ENCODE measurements at regions not wholly inside any gene's neighbourhood (a gene's known extent, or its start where the extent isn't known, plus 50 kb on each side); places are given as distances from the start of the nearest gene placed in this dataset.
"Not testable (repeated sequence)": the region's sequence is repeated elsewhere in the genome, so short reads cannot be mapped to it uniquely, and the experiment has no call there.

- CTCF ChIA-PET, H3K4me3 Mint-ChIP-seq: not testable (repeated sequence)
These were observed 139.0 kb downstream of the TBC1D2B start for GRCh38 chr15:77938546-77938945.

GRCh38 chr15:77936567-77936966 is 140.9 kb downstream of the TBC1D2B start:
- H3K9me3 Mint-ChIP-seq; H3K9me3 ChIP-seq; H3K27me3 ChIP-seq (replicated peaks in 1 of 2; ENCODE audit: control insufficient read depth in 2 of 2, extremely low read depth in 1 of 2, insufficient read depth in 2 of 2, low read length in 1 of 2); H3K27ac ChIP-seq (ENCODE audit: low read length); H3K36me3 Mint-ChIP-seq; H3K4me3 ChIP-seq (ENCODE audit: control insufficient read depth in 1 of 2, extremely low read depth in 1 of 2, low read length in 1 of 2); H3K4me1 ChIP-seq (ENCODE audit: control insufficient read depth in 1 of 2, extremely low read depth in 1 of 2, insufficient read depth in 2 of 2, low read length in 2 of 2); DNase-seq; H3K27me3 Mint-ChIP-seq; ATAC-seq (replicated peaks in 1 of 4); H3K36me3 ChIP-seq (ENCODE audit: control insufficient read depth in 2 of 2, extremely low read depth in 1 of 2, insufficient read depth in 1 of 2, low read length in 1 of 2); CTCF ChIA-PET; H3K27ac Mint-ChIP-seq; H3K4me3 Mint-ChIP-seq; H3K4me1 Mint-ChIP-seq; POLR2A ChIA-PET: not testable (repeated sequence)

More at GRCh38 chr15:77938546-77938945, 139.0 kb downstream of the TBC1D2B start:
- H3K4me1 Mint-ChIP-seq; POLR2A ChIA-PET; H3K27ac Mint-ChIP-seq; H3K27ac ChIP-seq (ENCODE audit: low read length); H3K27me3 ChIP-seq (replicated peaks in 1 of 2; ENCODE audit: control insufficient read depth in 2 of 2, extremely low read depth in 1 of 2, insufficient read depth in 2 of 2, low read length in 1 of 2); H3K36me3 ChIP-seq (ENCODE audit: control insufficient read depth in 2 of 2, extremely low read depth in 1 of 2, insufficient read depth in 1 of 2, low read length in 1 of 2); H3K4me3 ChIP-seq (ENCODE audit: control insufficient read depth in 1 of 2, extremely low read depth in 1 of 2, low read length in 1 of 2); H3K9me3 ChIP-seq; H3K27me3 Mint-ChIP-seq; ATAC-seq (replicated peaks in 1 of 4); H3K9me3 Mint-ChIP-seq; H3K4me1 ChIP-seq (ENCODE audit: control insufficient read depth in 1 of 2, extremely low read depth in 1 of 2, insufficient read depth in 2 of 2, low read length in 2 of 2); DNase-seq; H3K36me3 Mint-ChIP-seq: not testable (repeated sequence)
- WGBS (ENCODE audit: insufficient coverage), result 87% methylated on average over 4 of the region's 12 CpGs

- H3K27ac Mint-ChIP-seq; H3K27me3 ChIP-seq (replicated peaks in 1 of 2; ENCODE audit: control insufficient read depth in 2 of 2, extremely low read depth in 1 of 2, insufficient read depth in 2 of 2, low read length in 1 of 2); H3K4me1 ChIP-seq (ENCODE audit: control insufficient read depth in 1 of 2, extremely low read depth in 1 of 2, insufficient read depth in 2 of 2, low read length in 2 of 2); H3K27me3 Mint-ChIP-seq; H3K27ac ChIP-seq (ENCODE audit: low read length); POLR2A ChIA-PET; CTCF ChIA-PET; H3K4me3 ChIP-seq (ENCODE audit: control insufficient read depth in 1 of 2, extremely low read depth in 1 of 2, low read length in 1 of 2); H3K9me3 Mint-ChIP-seq; ATAC-seq (replicated peaks in 1 of 4); H3K4me1 Mint-ChIP-seq; DNase-seq; H3K9me3 ChIP-seq; H3K36me3 Mint-ChIP-seq; H3K4me3 Mint-ChIP-seq; H3K36me3 ChIP-seq (ENCODE audit: control insufficient read depth in 2 of 2, extremely low read depth in 1 of 2, insufficient read depth in 1 of 2, low read length in 1 of 2): not testable (repeated sequence)
- 100% methylated on average over 1 of the region's 6 CpGs for WGBS (ENCODE audit: insufficient coverage)
These were observed 143.0 kb downstream of the TBC1D2B start for GRCh38 chr15:77934516-77934915.

GRCh38 chr15:77930907-77931306 is 146.6 kb downstream of the TBC1D2B start:
- no CpG with 5 or more reads among the region's 4 CpGs for WGBS (ENCODE audit: insufficient coverage)
- not testable (repeated sequence) for H3K27ac Mint-ChIP-seq; H3K27me3 Mint-ChIP-seq; ATAC-seq (replicated peaks in 1 of 4); H3K27ac ChIP-seq (ENCODE audit: low read length); H3K4me1 Mint-ChIP-seq; H3K4me3 Mint-ChIP-seq; H3K9me3 Mint-ChIP-seq; H3K27me3 ChIP-seq (replicated peaks in 1 of 2; ENCODE audit: control insufficient read depth in 2 of 2, extremely low read depth in 1 of 2, insufficient read depth in 2 of 2, low read length in 1 of 2); DNase-seq; H3K9me3 ChIP-seq; H3K4me1 ChIP-seq (ENCODE audit: control insufficient read depth in 1 of 2, extremely low read depth in 1 of 2, insufficient read depth in 2 of 2, low read length in 2 of 2); H3K4me3 ChIP-seq (ENCODE audit: control insufficient read depth in 1 of 2, extremely low read depth in 1 of 2, low read length in 1 of 2); H3K36me3 Mint-ChIP-seq; H3K36me3 ChIP-seq (ENCODE audit: control insufficient read depth in 2 of 2, extremely low read depth in 1 of 2, insufficient read depth in 1 of 2, low read length in 1 of 2)
- ChIA-PET CTCF (interaction anchor here (0.6 to 0.7 kb wide), 2 partner anchors 520 to 1883 kb away, joined by 3 read pairs; no protein-coding TSS in a partner anchor), POLR2A (interaction anchor here in 1 of 2 donors (0.7 kb wide), 1 partner anchor 609 kb away, joined by 3 read pairs; no protein-coding TSS in a partner anchor)

GRCh38 chr15:77930490-77930889 is 147.0 kb downstream of the TBC1D2B start:
- POLR2A ChIA-PET, H3K27ac Mint-ChIP-seq: not testable (repeated sequence)
- no CpG with 5 or more reads among the region's 3 CpGs for WGBS (ENCODE audit: insufficient coverage)

GRCh38 chr15:77926789-77927188 is 150.7 kb downstream of the TBC1D2B start:
- H3K27ac Mint-ChIP-seq; H3K4me1 ChIP-seq (ENCODE audit: control insufficient read depth in 1 of 2, extremely low read depth in 1 of 2, insufficient read depth in 2 of 2, low read length in 2 of 2); H3K9me3 Mint-ChIP-seq; DNase-seq; H3K4me3 Mint-ChIP-seq; H3K4me3 ChIP-seq (ENCODE audit: control insufficient read depth in 1 of 2, extremely low read depth in 1 of 2, low read length in 1 of 2); CTCF ChIA-PET; H3K9me3 ChIP-seq; H3K27ac ChIP-seq (ENCODE audit: low read length); H3K4me1 Mint-ChIP-seq; POLR2A ChIA-PET; ATAC-seq (replicated peaks in 1 of 4); H3K36me3 Mint-ChIP-seq; H3K27me3 ChIP-seq (replicated peaks in 1 of 2; ENCODE audit: control insufficient read depth in 2 of 2, extremely low read depth in 1 of 2, insufficient read depth in 2 of 2, low read length in 1 of 2); H3K27me3 Mint-ChIP-seq; H3K36me3 ChIP-seq (ENCODE audit: control insufficient read depth in 2 of 2, extremely low read depth in 1 of 2, insufficient read depth in 1 of 2, low read length in 1 of 2): not testable (repeated sequence)
- WGBS (ENCODE audit: insufficient coverage), result 75% methylated on average over 2 of the region's 11 CpGs

More at GRCh38 chr15:77930490-77930889, 147.0 kb downstream of the TBC1D2B start:
- H3K36me3 ChIP-seq (ENCODE audit: control insufficient read depth in 2 of 2, extremely low read depth in 1 of 2, insufficient read depth in 1 of 2, low read length in 1 of 2); CTCF ChIA-PET; H3K4me3 ChIP-seq (ENCODE audit: control insufficient read depth in 1 of 2, extremely low read depth in 1 of 2, low read length in 1 of 2); H3K9me3 Mint-ChIP-seq; H3K4me3 Mint-ChIP-seq; DNase-seq; ATAC-seq (replicated peaks in 1 of 4); H3K27me3 ChIP-seq (replicated peaks in 1 of 2; ENCODE audit: control insufficient read depth in 2 of 2, extremely low read depth in 1 of 2, insufficient read depth in 2 of 2, low read length in 1 of 2); H3K9me3 ChIP-seq; H3K4me1 Mint-ChIP-seq; H3K36me3 Mint-ChIP-seq; H3K27ac ChIP-seq (ENCODE audit: low read length); H3K4me1 ChIP-seq (ENCODE audit: control insufficient read depth in 1 of 2, extremely low read depth in 1 of 2, insufficient read depth in 2 of 2, low read length in 2 of 2); H3K27me3 Mint-ChIP-seq: not testable (repeated sequence)

GRCh38 chr15:77926296-77926695 is 151.2 kb downstream of the TBC1D2B start:
- H3K36me3 ChIP-seq (ENCODE audit: control insufficient read depth in 2 of 2, extremely low read depth in 1 of 2, insufficient read depth in 1 of 2, low read length in 1 of 2); ATAC-seq (replicated peaks in 1 of 4); H3K4me1 Mint-ChIP-seq; H3K27ac ChIP-seq (ENCODE audit: low read length); H3K27me3 ChIP-seq (replicated peaks in 1 of 2; ENCODE audit: control insufficient read depth in 2 of 2, extremely low read depth in 1 of 2, insufficient read depth in 2 of 2, low read length in 1 of 2); H3K4me3 Mint-ChIP-seq; DNase-seq; H3K36me3 Mint-ChIP-seq; H3K9me3 ChIP-seq; CTCF ChIA-PET; H3K4me1 ChIP-seq (ENCODE audit: control insufficient read depth in 1 of 2, extremely low read depth in 1 of 2, insufficient read depth in 2 of 2, low read length in 2 of 2); POLR2A ChIA-PET; H3K27ac Mint-ChIP-seq; H3K4me3 ChIP-seq (ENCODE audit: control insufficient read depth in 1 of 2, extremely low read depth in 1 of 2, low read length in 1 of 2); H3K9me3 Mint-ChIP-seq; H3K27me3 Mint-ChIP-seq: not testable (repeated sequence)
- 99% methylated on average over 9 of the region's 10 CpGs for WGBS (ENCODE audit: insufficient coverage)

Data from T-cell (primary cell).